ENCODE measurements at regions not wholly inside any gene's neighbourhood (a gene's known extent, or its start where the extent isn't known, plus 50 kb on each side); places are given as distances from the start of the nearest gene placed in this dataset.

GRCh38 chr5:27706832-27707231 lies 668.4 kb upstream of the CDH9 start:
- Histone ChIP-seq H3K4me3 (ENCODE audit: low read depth, low read length) (no peak overlapping the region), H3K27me3 (ENCODE audit: control insufficient read depth, insufficient read depth, low read length) (no peaks in the 10 kb centered on the region), H3K27ac (ENCODE audit: low read depth, low read length) (no peak overlapping the region), H3K9me3 (ENCODE audit: control insufficient read depth, insufficient read depth, low read length) (no peaks in the 10 kb centered on the region; the same call in 1 of the 2 replicates)
- POLR2A ChIA-PET = no interaction called here
- CTCF ChIA-PET = no interaction called here
- no peak for TF ChIP-seq CTCF (IDR thresholded peaks at IDR 0.05; ENCODE audit: low read depth, low read length)
- no peak for DNase-seq (ENCODE audit: low read depth, low spot score)

GRCh38 chr5:27705661-27706060 lies 667.3 kb upstream of the CDH9 start:
- CTCF ChIA-PET = no interaction called here
- no peaks in the 10 kb centered on the region for H3K27me3 ChIP-seq (ENCODE audit: control insufficient read depth, insufficient read depth, low read length)
- no peak for TF ChIP-seq CTCF (IDR thresholded peaks at IDR 0.05; ENCODE audit: low read depth, low read length)
- H3K4me3 ChIP-seq (ENCODE audit: low read depth, low read length) = no peak overlapping the region
- H3K9me3 ChIP-seq (ENCODE audit: control insufficient read depth, insufficient read depth, low read length) = no peaks in the 10 kb centered on the region; the same call in 1 of the 2 replicates
- DNase-seq (ENCODE audit: low read depth, low spot score) = no peak
- H3K27ac ChIP-seq (ENCODE audit: low read depth, low read length) = no peak overlapping the region
- POLR2A ChIA-PET = no interaction called here

DNA sequence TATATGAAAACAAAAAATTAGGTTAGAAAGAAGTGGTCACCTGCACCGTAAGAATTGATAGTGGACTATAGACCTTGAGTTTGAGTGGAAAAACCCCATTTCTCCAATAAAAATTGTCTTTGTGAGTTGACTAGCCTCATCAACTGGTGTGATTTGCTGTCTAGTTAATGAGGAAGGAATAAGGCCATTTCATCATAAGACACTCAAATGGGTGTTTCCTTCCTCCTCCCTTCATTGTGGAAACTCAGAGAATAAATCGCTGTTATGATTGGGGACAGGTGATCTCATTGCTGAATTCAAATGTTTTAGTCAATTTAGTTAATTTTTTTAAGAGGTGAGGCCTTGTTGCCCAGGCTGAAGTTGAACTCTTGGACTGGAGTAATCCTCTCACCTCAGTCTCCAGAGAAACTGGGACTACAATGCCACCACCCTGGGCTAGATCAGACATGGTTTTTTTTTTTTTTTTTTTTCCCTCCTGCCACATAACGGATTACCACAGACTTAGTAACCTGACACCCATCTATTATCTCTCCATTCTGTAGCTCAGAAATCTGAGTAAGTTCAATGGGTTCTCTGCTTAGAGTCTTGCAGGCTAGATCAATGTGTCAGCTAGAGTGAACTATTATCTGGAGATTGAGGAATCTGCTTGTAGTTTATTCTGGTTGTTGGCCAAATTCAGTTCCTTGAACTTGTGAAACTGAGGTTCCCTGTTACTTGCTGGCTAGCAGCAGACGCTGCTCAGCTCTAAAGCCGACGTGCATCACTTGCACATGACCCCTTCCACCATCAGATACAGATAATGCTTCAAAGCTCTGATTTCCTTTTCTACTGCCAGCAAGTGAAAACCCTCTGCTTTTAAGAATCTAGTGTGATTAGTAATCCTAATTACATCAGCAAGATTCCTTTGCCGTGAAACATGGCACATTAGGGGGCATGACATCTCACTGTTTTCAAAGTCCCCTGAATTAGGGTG lies 663.8 kb upstream of the CDH9 start:
- POLR2A ChIA-PET = no interaction called here
- no peak for DNase-seq (ENCODE audit: low read depth, low spot score)
- no peaks in the 10 kb centered on the region; the same call in 1 of the 2 replicates for H3K9me3 ChIP-seq (ENCODE audit: control insufficient read depth, insufficient read depth, low read length)
- no peak for TF ChIP-seq CTCF (IDR thresholded peaks at IDR 0.05; ENCODE audit: low read depth, low read length)
- CTCF ChIA-PET = no interaction called here
- H3K27ac ChIP-seq (ENCODE audit: low read depth, low read length) = no peak overlapping the region
- H3K27me3 ChIP-seq (ENCODE audit: control insufficient read depth, insufficient read depth, low read length) = no peaks in the 10 kb centered on the region
- H3K4me3 ChIP-seq (ENCODE audit: low read depth, low read length) = no peak overlapping the region

GRCh38 chr5:27700526-27700925 lies 662.1 kb upstream of the CDH9 start:
- Histone ChIP-seq H3K27ac (ENCODE audit: low read depth, low read length) (no peak overlapping the region), H3K27me3 (ENCODE audit: control insufficient read depth, insufficient read depth, low read length) (no peaks in the 10 kb centered on the region), H3K4me3 (ENCODE audit: low read depth, low read length) (no peak overlapping the region), H3K9me3 (ENCODE audit: control insufficient read depth, insufficient read depth, low read length) (no peaks in the 10 kb centered on the region; the same call in 1 of the 2 replicates)
- no peak for TF ChIP-seq CTCF (IDR thresholded peaks at IDR 0.05; ENCODE audit: low read depth, low read length)
- no peak for DNase-seq (ENCODE audit: low read depth, low spot score)
- ChIA-PET POLR2A (no interaction called here), CTCF (no interaction called here)

GRCh38 chr5:27682600-27682999 lies 644.2 kb upstream of the CDH9 start:
- Histone ChIP-seq H3K27me3 (ENCODE audit: control insufficient read depth, insufficient read depth, low read length) (no peaks in the 10 kb centered on the region), H3K27ac (ENCODE audit: low read depth, low read length) (no peak overlapping the region), H3K9me3 (ENCODE audit: control insufficient read depth, insufficient read depth, low read length) (peaks cover 7% of the 10 kb centered on the region; the same call in 1 of the 2 replicates), H3K4me3 (ENCODE audit: low read depth, low read length) (no peak overlapping the region)
- CTCF ChIA-PET = no interaction called here
- POLR2A ChIA-PET = no interaction called here
- no peak for DNase-seq (ENCODE audit: low read depth, low spot score)
- no peak for TF ChIP-seq CTCF (IDR thresholded peaks at IDR 0.05; ENCODE audit: low read depth, low read length)
